NAMALWA (cell line): ENCODE measurements at regions not wholly inside any gene's neighbourhood (a gene's known extent, or its start where the extent isn't known, plus 50 kb on each side); places are given as distances from the start of the nearest gene placed in this dataset.

Source experiments
- DNase-seq: peaks from one replicate; pipeline ENCODE4 v3.0.0-alpha.2; 2015; ENCODE audit warnings: low spot score

- DNase-seq = no peak
Measured at GRCh38 chr5:161134083-161134482, 282.1 kb upstream of the ATP10B start.

GRCh38 chr5:161115941-161116340 is 263.9 kb upstream of the ATP10B start:
- DNase-seq = no peak

- no peak for DNase-seq
Measured at GRCh38 chr5:161112371-161112770, 260.4 kb upstream of the ATP10B start.

- no peak for DNase-seq
Measured at GRCh38 chr5:161105525-161105924, 253.5 kb upstream of the ATP10B start.

- no peak for DNase-seq
Measured at GRCh38 chr5:161098516-161098915, 246.5 kb upstream of the ATP10B start.

DNA sequence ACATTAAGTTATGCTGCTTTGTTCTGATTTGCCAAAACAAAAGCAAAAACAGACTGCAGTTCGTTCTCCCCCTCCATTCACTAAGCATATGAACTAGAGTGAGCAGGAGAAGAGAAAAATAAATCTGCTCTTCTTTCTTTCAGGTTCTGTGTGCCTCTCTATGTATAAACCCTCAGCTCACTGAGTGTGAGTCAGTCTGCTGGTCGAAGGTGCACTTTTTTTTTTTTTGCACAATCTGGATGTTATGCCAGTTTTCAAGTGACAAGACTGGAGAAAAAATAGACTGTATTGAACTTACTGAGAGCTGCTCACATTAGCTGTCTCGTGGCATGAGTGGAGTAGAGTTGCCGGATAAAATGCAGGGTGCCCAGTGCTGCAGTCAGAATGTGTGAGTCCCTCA is 244.6 kb upstream of the ATP10B start:
- no peak for DNase-seq

DNA sequence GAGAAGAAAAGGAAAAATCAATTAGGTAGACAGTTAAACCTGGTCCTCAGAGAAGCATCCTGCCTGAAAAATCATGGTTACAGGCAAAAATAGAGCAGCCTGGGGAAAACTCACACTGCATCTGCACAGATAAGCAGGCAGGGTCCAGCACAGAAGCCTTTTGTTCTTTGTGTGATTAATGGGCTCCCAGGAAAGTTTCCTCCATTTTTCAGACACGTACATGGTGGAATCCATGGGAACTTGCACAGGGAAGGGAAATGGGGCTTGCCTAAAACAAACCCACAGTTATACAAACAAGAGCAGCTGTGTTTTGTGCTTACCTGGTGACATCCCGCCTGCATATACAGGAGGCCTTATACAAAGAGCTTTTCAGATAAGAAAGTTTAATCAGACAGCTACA is 243.9 kb upstream of the ATP10B start:
- no peak for DNase-seq

- DNase-seq = no peak
Measured at GRCh38 chr5:161094411-161094810, 242.4 kb upstream of the ATP10B start.

DNA sequence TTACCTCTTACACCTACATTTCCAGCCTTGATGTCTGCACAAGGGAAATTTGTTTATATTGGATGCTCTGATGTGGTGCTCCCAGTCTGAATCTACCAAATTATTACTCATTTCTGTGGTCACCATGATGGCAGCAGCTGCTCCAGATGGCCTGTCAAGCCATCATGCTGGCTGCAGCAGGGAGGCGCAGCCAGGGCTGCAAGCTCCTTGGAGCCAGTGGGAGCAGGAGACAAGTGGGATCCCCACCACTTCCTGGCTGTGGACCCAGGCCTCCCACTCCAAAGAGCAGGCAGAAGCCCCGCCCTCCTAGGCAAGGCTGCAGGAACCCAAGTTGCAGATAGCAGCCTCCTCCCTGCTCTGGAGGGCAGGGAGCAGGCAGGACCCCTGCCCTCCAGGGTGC is 241.1 kb upstream of the ATP10B start:
- no peak for DNase-seq

DNA sequence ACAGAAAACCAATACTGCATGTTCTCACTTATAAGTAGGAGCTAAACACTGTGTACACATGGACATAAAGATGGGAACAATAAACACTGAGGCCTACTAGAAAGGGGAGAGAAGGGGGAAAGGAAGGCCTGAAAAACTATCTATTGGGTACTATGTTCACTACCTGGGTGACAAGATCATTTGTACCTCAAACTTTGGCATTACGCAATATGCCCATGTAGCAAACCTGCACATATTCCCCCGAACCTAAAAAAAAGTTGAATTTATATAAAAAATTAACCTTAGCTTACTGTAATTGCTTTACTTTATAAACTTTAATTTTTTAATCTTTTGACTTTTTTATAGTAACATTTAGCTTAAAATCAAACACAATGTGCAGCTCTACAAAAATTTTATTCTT is 237.6 kb upstream of the ATP10B start:
- DNase-seq = no peak

GRCh38 chr5:161086461-161086860 is 234.4 kb upstream of the ATP10B start:
- DNase-seq = no peak

- no peak for DNase-seq
Measured at GRCh38 chr5:161085056-161085455, 233.0 kb upstream of the ATP10B start.

DNA sequence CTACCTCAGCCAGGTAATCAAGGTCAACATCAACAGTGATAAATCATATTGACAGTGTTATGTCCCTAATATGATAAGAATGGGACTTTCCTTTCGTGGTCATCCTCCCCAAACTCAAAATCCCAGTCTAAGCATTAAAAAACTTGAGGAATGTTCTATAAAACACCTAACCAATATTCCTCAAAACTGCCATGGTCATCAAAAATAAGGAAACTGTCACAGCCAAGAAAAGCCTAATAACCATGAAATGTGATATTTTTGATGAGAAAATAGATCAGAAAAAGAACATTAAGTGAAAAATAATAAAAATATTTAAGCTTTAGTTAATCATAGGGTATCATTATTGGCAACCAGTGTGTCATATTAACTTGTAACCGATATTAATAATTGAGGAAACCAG is 232.1 kb upstream of the ATP10B start:
- no peak for DNase-seq

GRCh38 chr5:161078793-161079192 is 226.8 kb upstream of the ATP10B start:
- DNase-seq = no peak

DNA sequence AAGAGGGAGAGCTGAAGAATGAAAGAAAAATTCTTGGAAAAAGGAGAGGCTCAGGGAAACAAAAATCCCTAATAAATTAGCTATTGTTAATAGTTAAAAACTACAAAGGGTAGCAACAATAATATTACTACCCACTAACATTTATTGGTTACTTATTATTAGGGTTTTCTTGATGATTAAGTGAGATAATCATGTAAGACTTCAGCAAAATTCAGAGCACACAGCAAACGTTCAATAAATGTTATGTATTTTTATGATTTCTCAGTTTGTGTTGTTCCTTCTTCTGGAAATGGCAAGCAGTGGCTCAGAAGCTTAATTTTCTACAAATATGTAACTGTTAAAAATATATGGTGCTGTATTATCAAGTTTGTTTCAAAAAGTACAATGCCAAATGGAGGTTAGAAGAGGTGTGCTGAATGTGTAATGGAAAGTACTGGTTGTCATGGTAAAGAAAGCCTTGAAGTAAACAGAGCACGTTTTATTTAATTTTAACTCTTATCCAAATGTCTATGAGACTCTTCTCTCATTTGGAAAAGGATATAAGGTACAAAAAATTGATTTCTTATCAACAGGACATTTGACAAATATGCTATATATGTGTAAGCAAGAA is 226.0 kb upstream of the ATP10B start:
- no peak for DNase-seq

DNA sequence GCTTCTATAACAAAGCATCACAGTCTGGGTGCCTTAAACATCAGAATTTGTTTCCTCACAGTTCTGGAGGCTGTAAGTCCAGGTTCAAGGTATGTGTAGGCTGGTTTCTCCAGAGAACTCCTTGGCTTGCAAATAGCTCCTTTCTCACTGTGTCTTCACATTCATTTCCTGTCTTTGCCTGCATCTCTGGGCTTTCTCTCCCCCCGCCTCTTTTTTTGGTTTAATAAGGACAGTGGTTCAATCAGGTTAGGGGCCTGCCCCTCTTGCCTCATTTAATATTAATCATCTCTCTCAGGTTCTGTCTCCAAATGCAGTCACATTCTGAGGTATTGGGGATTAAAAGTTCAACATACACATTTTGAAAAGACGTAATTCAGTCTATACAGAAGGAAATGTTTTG is 225.5 kb upstream of the ATP10B start:
- no peak for DNase-seq

DNA sequence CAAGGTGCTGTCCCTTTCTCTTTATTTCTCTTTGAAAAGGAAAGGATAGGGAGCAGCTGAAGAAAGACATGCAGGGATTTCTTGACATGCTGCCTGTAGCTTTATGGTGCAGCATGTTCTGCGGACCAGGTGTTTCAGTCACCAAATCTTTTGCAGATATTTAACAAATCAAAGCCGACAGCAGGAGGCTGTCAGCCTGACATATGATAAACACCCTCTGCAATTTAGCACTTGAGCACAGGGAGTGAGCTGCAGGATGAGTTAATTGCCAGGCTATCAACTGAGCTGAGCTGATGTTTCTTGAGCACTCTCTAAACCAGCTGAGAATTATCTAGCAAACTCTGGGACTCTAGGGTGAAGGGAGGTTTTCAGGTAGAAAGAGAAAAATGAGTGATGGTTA is 212.8 kb upstream of the ATP10B start:
- no peak for DNase-seq

GRCh38 chr5:161064297-161064696 is 212.3 kb upstream of the ATP10B start:
- DNase-seq = no peak

- no peak for DNase-seq
Measured at GRCh38 chr5:161058781-161059180, 206.8 kb upstream of the ATP10B start.

GRCh38 chr5:161051920-161052500 is 200.0 kb upstream of the ATP10B start:
- DNase-seq = no peak

- DNase-seq = no peak
Measured at GRCh38 chr5:161047024-161047423, 195.0 kb upstream of the ATP10B start.

DNA sequence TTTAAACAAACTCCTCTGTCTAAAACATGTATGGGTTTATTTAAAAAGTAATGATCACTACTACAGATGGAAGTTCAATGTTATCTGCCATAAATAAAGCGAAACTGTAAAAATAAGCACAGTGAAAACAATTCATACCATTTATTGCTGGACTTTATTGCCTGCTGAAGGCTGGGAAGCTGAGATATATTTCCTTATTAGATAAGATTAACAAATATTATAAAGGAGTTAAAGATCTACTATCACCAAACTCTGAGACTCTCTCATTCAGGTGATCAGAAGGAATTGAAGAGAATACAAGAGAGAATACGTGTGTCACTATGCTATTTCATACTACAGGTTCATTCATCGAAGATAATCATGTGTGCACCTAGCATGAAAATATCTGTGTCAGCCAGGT is 190.9 kb upstream of the ATP10B start:
- no peak for DNase-seq

- no peak for DNase-seq
Measured at GRCh38 chr5:161042443-161042842, 190.4 kb upstream of the ATP10B start.

DNA sequence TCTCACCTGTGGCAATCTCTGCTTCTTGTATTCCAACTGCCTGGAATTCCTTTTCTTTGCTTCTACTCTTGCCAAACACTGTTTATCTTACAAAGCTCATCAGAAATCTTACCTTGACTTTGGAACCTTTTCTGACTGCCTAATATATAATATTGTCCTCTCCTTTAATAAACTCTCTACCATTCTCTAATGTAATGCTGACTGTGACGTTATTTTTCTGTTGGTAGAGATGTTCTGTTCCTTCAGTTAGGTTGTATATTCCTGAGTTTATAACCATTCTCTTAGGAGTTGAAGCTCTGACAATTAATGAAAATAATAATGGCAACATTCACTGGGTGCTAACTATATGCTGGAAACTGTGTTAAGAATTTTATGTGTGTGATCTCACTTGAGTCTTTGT is 188.8 kb upstream of the ATP10B start:
- DNase-seq = no peak
